Nephron progenitor cell (in vitro differentiated cells): ENCODE measurements at regions not wholly inside any gene's neighbourhood (a gene's known extent, or its start where the extent isn't known, plus 50 kb on each side); places are given as distances from the start of the nearest gene placed in this dataset.

ENCODE experiments used
- DNase-seq: peaks from one replicate; pipeline ENCODE4 v3.0.0; 2021
- H3K27ac Mint-ChIP-seq: 2 replicates; pipeline ENCODE4 v1.8.0; 2021; ENCODE audit warnings: mild to moderate bottlenecking, moderate library complexity, mixed read lengths
- H3K27me3 Mint-ChIP-seq: 2 replicates; pipeline ENCODE4 v1.8.0; 2021; ENCODE audit warnings: mild to moderate bottlenecking, low read depth, mixed read lengths; ENCODE audit not compliant: poor library complexity
- H3K36me3 Mint-ChIP-seq: 2 replicates; pipeline ENCODE4 v1.8.0; 2021; ENCODE audit warnings: low read depth, mixed read lengths
- H3K4me1 Mint-ChIP-seq: 2 replicates; pipeline ENCODE4 v1.8.0; 2021; ENCODE audit warnings: mixed read lengths
- H3K4me3 Mint-ChIP-seq: 2 replicates; pipeline ENCODE4 v1.8.0; 2021; ENCODE audit warnings: mild to moderate bottlenecking, moderate library complexity, mixed read lengths
- H3K9me3 Mint-ChIP-seq: 2 replicates; pipeline ENCODE4 v1.8.0; 2021; ENCODE audit warnings: mild to moderate bottlenecking, moderate library complexity, mixed read lengths
- TF ChIP-seq, protein P1 (sequence below): fragments of 200-600 bp; sonication (generic); IDR thresholded peaks from 2 replicates; pipeline ENCODE4 v1.5.0; 2021; ENCODE audit warnings: antibody characterized with exemption

DNA sequence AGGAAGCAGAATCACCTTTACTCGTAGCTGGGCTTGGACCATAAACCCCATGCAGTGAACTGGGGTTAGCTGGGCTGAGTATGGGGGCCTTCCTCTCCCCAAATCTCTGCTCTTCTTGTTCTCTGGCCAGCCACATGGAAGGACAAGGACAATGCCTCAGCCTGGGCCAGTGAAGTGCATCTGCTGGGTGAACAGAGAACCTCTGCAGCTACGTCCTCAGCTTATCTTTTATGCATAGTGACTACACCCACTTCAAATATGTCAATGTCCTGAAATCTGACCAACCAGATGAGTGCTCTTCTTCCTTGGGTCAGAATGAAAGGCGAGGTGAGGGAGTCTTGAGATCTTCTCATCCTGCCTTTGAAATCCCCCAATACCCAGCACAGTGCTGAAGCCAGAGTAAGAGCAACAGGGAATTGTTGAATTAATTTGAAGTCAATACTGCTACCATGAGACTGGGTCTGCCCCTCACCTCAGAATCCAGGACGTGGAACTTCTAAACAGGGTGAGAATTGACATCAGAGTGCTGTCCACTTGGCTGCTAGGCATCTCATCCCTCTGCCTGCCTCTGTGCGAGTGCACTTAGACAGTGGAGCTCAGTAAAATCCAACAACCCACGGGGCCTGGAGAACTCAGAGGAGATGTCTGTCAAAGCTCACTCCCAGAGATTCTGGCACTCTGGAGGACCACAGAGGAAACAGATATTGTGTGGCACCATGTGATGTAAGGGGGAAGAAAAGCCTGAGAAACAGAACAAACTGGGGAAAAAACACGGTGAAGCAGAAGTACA, 99.0 kb downstream of the IER5 start:
- TF ChIP-seq, protein P1, sequence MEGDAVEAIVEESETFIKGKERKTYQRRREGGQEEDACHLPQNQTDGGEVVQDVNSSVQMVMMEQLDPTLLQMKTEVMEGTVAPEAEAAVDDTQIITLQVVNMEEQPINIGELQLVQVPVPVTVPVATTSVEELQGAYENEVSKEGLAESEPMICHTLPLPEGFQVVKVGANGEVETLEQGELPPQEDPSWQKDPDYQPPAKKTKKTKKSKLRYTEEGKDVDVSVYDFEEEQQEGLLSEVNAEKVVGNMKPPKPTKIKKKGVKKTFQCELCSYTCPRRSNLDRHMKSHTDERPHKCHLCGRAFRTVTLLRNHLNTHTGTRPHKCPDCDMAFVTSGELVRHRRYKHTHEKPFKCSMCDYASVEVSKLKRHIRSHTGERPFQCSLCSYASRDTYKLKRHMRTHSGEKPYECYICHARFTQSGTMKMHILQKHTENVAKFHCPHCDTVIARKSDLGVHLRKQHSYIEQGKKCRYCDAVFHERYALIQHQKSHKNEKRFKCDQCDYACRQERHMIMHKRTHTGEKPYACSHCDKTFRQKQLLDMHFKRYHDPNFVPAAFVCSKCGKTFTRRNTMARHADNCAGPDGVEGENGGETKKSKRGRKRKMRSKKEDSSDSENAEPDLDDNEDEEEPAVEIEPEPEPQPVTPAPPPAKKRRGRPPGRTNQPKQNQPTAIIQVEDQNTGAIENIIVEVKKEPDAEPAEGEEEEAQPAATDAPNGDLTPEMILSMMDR, result no peak
- Mint-ChIP-seq H3K4me3 (no peak overlapping the region), H3K4me1 (peaks cover 5% of the 10 kb centered on the region), H3K9me3 (no peaks in the 10 kb centered on the region), H3K27me3 (peaks cover 68% of the 10 kb centered on the region), H3K36me3 (no peaks in the 10 kb centered on the region), H3K27ac (no peak overlapping the region)
- DNase-seq, result no peak

- TF ChIP-seq, protein P1, result no peak
- H3K27ac Mint-ChIP-seq, result no peak overlapping the region
- H3K4me3 Mint-ChIP-seq, result no peak overlapping the region
- H3K36me3 Mint-ChIP-seq, result no peaks in the 10 kb centered on the region
- H3K9me3 Mint-ChIP-seq, result peaks cover 6% of the 10 kb centered on the region
- no peak for DNase-seq
- peaks cover 62% of the 10 kb centered on the region for H3K27me3 Mint-ChIP-seq
- H3K4me1 Mint-ChIP-seq, result peaks cover 5% of the 10 kb centered on the region
Measured at GRCh38 chr1:181189245-181189644, 100.7 kb downstream of the IER5 start.

DNA sequence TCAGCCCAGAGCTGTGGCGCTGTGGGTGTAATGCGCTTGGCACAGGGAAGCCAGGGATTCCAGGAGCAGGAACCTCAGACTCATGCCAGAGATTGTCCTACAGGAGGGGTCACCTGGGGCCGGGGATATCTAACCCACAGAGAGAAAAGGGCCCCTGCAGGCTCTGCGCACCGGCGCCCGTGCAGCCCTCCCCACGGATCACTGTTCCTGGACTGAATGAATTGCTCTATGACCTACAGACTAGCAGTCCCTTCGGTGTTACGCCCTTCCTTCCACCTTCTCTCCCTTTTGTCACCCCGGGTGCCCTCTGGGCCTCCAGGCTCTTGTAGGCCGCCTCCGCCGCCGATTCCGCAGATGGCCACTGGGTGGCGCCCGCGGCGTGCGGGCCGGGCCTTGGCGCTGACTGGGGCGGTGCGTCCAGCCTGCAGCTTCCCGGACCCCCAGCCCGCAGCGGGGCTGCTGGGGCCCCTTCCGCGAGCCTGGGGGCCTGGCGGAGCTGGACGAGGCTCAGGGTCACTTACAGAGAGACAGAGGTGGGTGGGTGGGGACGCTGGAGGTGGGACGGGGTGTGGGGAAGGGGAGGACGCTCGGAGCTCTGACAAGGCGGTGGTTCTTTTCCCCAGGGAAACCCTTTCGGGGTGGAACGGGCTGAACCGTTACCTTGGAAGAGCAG, 101.3 kb downstream of the IER5 start:
- H3K4me3 Mint-ChIP-seq, result peak overlapping the region; percentile 77

GRCh38 chr1:181190364-181191035, 102.0 kb downstream of the IER5 start:
- peaks cover 10% of the 10 kb centered on the region for H3K9me3 Mint-ChIP-seq
- H3K4me3 Mint-ChIP-seq, result peak overlapping the region; percentile 77
- DNase-seq, result no peak
- peaks cover 53% of the 10 kb centered on the region for H3K27me3 Mint-ChIP-seq
- H3K36me3 Mint-ChIP-seq, result no peaks in the 10 kb centered on the region
- TF ChIP-seq, protein P1, result no peak
- H3K27ac Mint-ChIP-seq, result no peak overlapping the region
- peaks cover 5% of the 10 kb centered on the region for H3K4me1 Mint-ChIP-seq

More for the DNA sequence above, 101.3 kb downstream of the IER5 start:
- H3K27me3 Mint-ChIP-seq, result peaks cover 56% of the 10 kb centered on the region
- no peaks in the 10 kb centered on the region for H3K36me3 Mint-ChIP-seq
- peak; percentile 88 for DNase-seq
- H3K27ac Mint-ChIP-seq, result no peak overlapping the region
- peaks cover 5% of the 10 kb centered on the region for H3K4me1 Mint-ChIP-seq
- H3K9me3 Mint-ChIP-seq, result peaks cover 6% of the 10 kb centered on the region
- TF ChIP-seq, protein P1, result peak; percentile 98

GRCh38 chr1:181191494-181192040, 103.1 kb downstream of the IER5 start:
- TF ChIP-seq, protein P1, result no peak
- Mint-ChIP-seq H3K9me3 (peaks cover 15% of the 10 kb centered on the region), H3K27ac (no peak overlapping the region), H3K27me3 (peaks cover 42% of the 10 kb centered on the region), H3K4me1 (peaks cover 5% of the 10 kb centered on the region), H3K4me3 (no peak overlapping the region), H3K36me3 (no peaks in the 10 kb centered on the region)
- DNase-seq, result no peak
